ENCODE measurements at regions not wholly inside any gene's neighbourhood (a gene's known extent, or its start where the extent isn't known, plus 50 kb on each side); places are given as distances from the start of the nearest gene placed in this dataset.

- TF ChIP-seq SP1 (IDR thresholded peaks at IDR 0.05; ENCODE audit: low read depth, low read length) (no peak), FOSL1 (IDR thresholded peaks at IDR 0.05; ENCODE audit: insufficient read depth, low read depth, low read length) (no peak)
Observed at GRCh38 chr1:224512600-224513151, 78.1 kb upstream of the WDR26 start (continued).

Measured in H1 (cell line).